T-helper 2 cell treated with Interferon-gamma antibody and Interleukin-4, amounts not matched to agents 5 μg/mL and 100 μg/mL, for 36 hours (primary cell): ENCODE measurements at regions not wholly inside any gene's neighbourhood (a gene's known extent, or its start where the extent isn't known, plus 50 kb on each side); places are given as distances from the start of the nearest gene placed in this dataset.
"Not testable (repeated sequence)": the region's sequence is repeated elsewhere in the genome, so short reads cannot be mapped to it uniquely, and the experiment has no call there.

Experiments
- DNase-seq: peaks from one replicate; pipeline ENCODE4 v3.0.0; 2021; ENCODE audit warnings: low spot score
- H3K27ac Mint-ChIP-seq: one replicate; pipeline ENCODE4 v1.8.0; 2021; ENCODE audit warnings: mild to moderate bottlenecking, mixed read lengths
- H3K27me3 Mint-ChIP-seq: one replicate; pipeline ENCODE4 v1.8.0; 2021; ENCODE audit warnings: low read depth, mixed read lengths
- H3K36me3 Mint-ChIP-seq: one replicate; pipeline ENCODE4 v1.8.0; 2021; ENCODE audit warnings: low read depth, mixed read lengths
- H3K4me1 Mint-ChIP-seq: one replicate; pipeline ENCODE4 v1.8.0; 2021; ENCODE audit warnings: low read depth, mixed read lengths
- H3K4me3 Mint-ChIP-seq: one replicate; pipeline ENCODE4 v1.8.0; 2022; ENCODE audit warnings: mild to moderate bottlenecking, moderate library complexity, mixed read lengths
- H3K9me3 Mint-ChIP-seq: one replicate; pipeline ENCODE4 v1.8.0; 2021; ENCODE audit warnings: mixed read lengths

DNA sequence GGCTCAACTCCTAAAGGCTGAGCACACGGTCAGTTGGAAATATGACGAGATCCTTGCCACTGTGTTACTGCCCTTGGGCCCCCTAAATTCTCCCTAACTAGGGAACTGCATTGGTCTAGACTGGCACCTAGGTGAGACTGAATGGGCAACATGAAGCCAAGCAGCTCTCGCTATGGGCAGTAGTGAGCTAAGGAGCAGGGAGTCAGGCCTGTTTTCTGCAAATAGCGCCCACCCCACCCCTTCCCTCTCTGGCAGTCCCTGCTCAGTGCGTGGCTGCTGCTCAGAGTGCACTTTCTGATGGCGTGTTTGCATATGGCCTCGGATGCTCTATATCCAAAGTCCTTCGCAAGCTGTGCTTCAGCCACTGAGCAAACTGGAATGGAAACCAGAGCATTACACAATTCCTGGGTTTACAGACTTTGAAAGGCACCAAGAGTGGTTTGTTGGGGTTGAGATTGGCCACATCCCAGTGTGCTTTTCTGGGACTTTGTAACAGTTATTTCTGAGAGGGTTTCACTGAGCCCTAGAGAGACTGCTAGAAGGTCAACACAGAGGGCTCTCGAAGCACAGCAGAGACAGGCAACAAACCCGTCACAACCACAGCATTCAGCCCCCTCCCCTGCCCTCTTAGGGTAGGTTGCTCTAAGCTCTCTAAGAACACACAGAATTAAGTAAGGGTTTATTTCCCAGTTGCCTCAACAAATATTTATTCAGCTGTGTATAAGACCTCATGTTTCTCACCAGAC is 419.9 kb downstream of the STK39 start:
- Mint-ChIP-seq H3K4me1 (no peaks in the 10 kb centered on the region), H3K27me3 (no peaks in the 10 kb centered on the region), H3K9me3 (no peaks in the 10 kb centered on the region), H3K36me3 (no peaks in the 10 kb centered on the region), H3K4me3 (no peak overlapping the region), H3K27ac (no peak overlapping the region)
- no peak for DNase-seq

DNA sequence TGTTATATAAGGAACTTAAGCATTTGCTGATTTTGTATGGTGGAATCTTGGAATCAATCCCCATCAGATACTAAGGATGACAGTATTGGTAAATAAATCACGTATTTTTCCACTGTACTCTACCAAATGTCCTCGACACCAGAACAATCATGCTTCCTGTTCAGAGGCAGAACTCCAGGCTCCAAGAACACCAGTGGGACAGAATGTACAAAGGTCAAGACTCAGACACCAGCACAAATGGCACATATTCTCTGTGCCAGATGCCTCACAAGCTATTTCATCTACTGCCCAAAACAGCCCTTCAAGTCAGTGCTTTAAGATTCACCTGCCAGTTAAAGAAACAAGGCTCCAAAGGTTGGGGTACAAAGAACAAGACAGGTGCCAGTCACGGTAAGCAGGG is 420.5 kb downstream of the STK39 start:
- H3K27ac Mint-ChIP-seq: no peak overlapping the region
- H3K27me3 Mint-ChIP-seq: no peaks in the 10 kb centered on the region
- no peak for DNase-seq
- no peaks in the 10 kb centered on the region for H3K9me3 Mint-ChIP-seq
- no peak overlapping the region for H3K4me3 Mint-ChIP-seq
- no peaks in the 10 kb centered on the region for H3K36me3 Mint-ChIP-seq
- no peaks in the 10 kb centered on the region for H3K4me1 Mint-ChIP-seq

DNA sequence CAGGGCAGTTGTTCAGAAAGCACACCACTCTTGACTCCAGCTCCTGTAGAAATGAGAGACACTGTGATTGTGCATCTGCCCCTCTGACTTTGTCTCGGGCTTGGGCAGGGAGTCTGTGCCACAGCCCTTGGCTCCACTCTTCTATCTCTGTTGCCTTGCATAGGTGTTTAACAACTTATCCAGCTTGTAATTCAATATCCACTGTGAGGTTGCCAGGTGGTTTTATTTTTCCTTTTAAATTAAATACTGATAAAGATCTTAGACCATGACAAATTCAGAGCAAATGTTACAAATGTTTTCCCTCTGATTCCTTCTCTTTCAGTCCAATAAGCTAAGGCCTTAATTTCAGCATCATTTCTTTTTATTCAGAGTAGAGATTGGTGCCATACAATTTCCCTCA is 421.7 kb downstream of the STK39 start:
- H3K9me3 Mint-ChIP-seq: no peaks in the 10 kb centered on the region
- H3K4me3 Mint-ChIP-seq: no peak overlapping the region
- no peaks in the 10 kb centered on the region for H3K27me3 Mint-ChIP-seq
- no peaks in the 10 kb centered on the region for H3K4me1 Mint-ChIP-seq
- no peak for DNase-seq
- no peak overlapping the region for H3K27ac Mint-ChIP-seq
- H3K36me3 Mint-ChIP-seq: no peaks in the 10 kb centered on the region

DNA sequence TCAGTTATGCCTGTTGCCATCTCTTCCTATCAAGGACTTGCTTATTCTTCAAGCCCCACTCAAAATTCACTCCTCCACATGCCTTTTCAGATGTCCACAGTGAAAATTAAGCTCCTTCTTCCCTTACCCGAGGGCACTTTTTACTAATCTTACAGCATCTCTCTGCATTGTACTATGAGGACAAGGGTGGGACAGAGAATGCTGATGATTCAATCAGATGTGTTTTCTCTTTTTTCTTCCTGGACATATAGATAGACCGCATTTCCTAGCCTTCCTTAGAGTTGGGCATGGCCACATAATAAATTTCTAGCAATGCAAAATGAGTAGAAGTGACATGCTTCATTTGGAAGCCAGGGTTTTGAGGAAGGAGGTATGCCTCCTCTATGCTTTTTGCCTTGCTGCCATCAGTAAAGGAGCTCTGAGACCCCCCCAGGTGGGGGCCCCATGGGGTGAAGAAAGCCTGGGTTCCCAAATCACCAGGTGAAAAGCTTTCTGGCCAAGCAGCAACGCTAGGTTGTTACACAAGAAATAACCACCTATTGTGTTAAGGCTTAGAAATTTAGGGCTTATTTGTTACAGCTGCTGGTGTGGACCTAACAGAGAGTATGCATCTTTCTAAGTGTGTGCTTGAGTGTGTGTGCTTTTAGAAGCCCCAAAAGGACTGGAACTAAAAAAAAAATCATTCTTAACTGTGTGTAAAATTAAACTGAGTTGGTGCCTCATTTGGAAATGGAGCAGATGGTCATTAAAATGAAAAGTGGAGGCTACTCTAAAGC is 424.5 kb downstream of the STK39 start:
- Mint-ChIP-seq H3K36me3 (no peaks in the 10 kb centered on the region), H3K4me1 (no peaks in the 10 kb centered on the region), H3K4me3 (no peak overlapping the region), H3K27ac (no peak overlapping the region), H3K9me3 (no peaks in the 10 kb centered on the region), H3K27me3 (no peaks in the 10 kb centered on the region)
- DNase-seq: no peak

DNA sequence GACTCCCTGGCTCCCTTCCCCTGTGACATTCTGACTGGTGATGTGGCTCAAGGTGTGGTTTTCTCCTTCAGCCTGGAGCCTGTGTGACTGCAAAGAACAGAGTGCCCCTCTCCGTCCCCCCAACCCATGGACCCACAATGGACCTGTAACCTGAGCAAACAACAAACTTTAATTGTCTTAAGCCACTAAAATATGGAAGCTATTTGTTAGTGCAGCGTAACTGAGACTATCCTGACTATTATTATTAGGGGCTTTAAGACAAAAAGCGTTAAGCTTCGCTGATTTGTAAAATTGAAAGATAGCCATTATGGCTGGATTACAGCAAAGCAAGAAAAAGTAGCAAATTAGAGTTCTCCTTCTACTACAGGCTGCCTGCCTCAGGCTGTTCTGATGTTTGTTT is 426.9 kb downstream of the STK39 start:
- H3K27me3 Mint-ChIP-seq: peaks cover 3% of the 10 kb centered on the region
- no peaks in the 10 kb centered on the region for H3K36me3 Mint-ChIP-seq
- no peak for DNase-seq
- no peak overlapping the region for H3K27ac Mint-ChIP-seq
- H3K4me1 Mint-ChIP-seq: no peaks in the 10 kb centered on the region
- no peaks in the 10 kb centered on the region for H3K9me3 Mint-ChIP-seq
- H3K4me3 Mint-ChIP-seq: no peak overlapping the region

DNA sequence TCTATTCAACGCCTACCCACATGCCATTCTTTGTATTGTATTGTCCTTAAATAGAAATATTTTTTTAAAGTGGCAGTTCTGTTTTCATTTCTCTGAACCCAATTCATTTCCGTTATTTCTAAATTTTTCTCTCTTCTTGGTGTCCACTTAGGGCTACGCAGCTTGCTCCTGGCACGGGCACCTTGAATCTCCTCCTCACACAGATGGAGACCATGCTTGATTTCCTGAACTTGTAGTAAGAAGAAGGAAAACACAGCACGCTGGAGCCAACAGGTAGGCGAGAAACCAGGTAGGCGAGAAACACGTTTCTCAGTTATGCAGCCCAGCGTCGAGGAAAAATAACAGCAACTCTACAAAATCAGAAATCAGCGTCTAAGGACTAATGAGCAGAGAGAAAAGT is 428.9 kb downstream of the STK39 start:
- H3K4me1 Mint-ChIP-seq: no peaks in the 10 kb centered on the region
- no peak overlapping the region for H3K27ac Mint-ChIP-seq
- H3K27me3 Mint-ChIP-seq: peaks cover 3% of the 10 kb centered on the region
- no peak overlapping the region for H3K4me3 Mint-ChIP-seq
- no peaks in the 10 kb centered on the region for H3K9me3 Mint-ChIP-seq
- no peak for DNase-seq
- H3K36me3 Mint-ChIP-seq: no peaks in the 10 kb centered on the region

DNA sequence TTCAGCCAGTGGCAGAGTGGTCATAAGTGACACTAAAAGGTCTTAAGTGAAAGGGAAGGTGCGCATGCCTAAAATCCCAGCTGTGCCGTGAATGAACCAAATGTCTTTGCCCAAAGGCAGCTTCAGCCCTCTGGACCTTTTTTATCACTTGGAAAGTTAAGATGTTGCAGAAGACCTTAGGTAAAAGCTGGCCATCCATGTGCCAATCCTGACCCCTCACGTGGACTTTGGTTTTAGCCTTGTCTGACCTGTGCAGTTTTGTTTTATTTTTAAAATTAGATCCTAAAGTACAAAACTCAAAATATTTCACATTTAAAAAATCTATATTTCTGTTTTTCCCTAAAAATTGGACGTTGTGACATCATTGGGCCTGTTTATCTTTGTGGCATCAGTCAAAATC is 429.5 kb downstream of the STK39 start:
- H3K27me3 Mint-ChIP-seq: peaks cover 3% of the 10 kb centered on the region

DNA sequence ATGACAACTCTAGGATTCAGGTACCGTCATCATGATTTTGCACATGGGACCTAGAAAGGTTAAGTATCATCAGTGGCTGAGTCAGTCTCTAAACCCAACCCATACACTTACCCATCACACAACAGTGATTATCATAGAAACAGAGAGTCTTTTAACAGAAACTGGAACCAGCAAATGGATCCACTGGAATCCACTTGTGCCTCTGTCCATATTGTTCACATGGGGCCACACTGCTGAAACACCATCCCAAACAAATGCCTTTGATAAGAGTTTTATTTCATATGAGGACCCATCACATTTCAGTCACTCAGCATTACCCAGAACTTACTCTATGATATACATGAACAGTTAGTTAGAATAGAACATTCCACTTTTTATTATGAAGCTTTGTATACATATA is 430.0 kb downstream of the STK39 start:
- H3K27ac Mint-ChIP-seq: no peak overlapping the region
- H3K4me3 Mint-ChIP-seq: no peak overlapping the region
- H3K4me1 Mint-ChIP-seq: no peaks in the 10 kb centered on the region
- H3K27me3 Mint-ChIP-seq: peaks cover 3% of the 10 kb centered on the region
- H3K36me3 Mint-ChIP-seq: no peaks in the 10 kb centered on the region
- no peak for DNase-seq
- H3K9me3 Mint-ChIP-seq: no peaks in the 10 kb centered on the region

More for the DNA sequence above, 429.5 kb downstream of the STK39 start:
- H3K4me1 Mint-ChIP-seq: no peaks in the 10 kb centered on the region
- H3K27ac Mint-ChIP-seq: no peak overlapping the region
- no peaks in the 10 kb centered on the region for H3K9me3 Mint-ChIP-seq
- H3K4me3 Mint-ChIP-seq: no peak overlapping the region
- no peak for DNase-seq
- H3K36me3 Mint-ChIP-seq: no peaks in the 10 kb centered on the region

DNA sequence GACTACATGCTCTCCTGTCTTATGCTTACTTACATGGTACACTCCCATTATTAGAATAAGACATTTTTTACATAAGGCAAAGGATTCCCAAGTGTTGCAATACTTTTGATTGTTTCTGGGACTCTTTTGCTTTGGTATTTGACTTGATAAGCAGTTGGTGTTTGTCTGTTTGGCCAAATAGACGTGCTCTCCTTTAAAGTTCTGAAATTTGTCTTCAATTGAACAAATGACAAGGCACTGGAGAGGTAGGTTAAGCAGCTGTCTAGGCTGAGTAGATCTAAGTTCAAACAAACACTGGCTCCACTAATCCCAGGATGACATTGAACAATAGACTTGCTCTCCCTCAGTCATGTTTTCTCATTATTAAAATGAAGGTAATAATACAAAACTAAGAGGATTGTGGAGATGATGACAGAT is 430.5 kb downstream of the STK39 start:
- Mint-ChIP-seq H3K36me3 (no peaks in the 10 kb centered on the region), H3K9me3 (no peaks in the 10 kb centered on the region), H3K27ac (no peak overlapping the region), H3K4me3 (no peak overlapping the region), H3K4me1 (no peaks in the 10 kb centered on the region), H3K27me3 (peaks cover 3% of the 10 kb centered on the region)
- DNase-seq: no peak

DNA sequence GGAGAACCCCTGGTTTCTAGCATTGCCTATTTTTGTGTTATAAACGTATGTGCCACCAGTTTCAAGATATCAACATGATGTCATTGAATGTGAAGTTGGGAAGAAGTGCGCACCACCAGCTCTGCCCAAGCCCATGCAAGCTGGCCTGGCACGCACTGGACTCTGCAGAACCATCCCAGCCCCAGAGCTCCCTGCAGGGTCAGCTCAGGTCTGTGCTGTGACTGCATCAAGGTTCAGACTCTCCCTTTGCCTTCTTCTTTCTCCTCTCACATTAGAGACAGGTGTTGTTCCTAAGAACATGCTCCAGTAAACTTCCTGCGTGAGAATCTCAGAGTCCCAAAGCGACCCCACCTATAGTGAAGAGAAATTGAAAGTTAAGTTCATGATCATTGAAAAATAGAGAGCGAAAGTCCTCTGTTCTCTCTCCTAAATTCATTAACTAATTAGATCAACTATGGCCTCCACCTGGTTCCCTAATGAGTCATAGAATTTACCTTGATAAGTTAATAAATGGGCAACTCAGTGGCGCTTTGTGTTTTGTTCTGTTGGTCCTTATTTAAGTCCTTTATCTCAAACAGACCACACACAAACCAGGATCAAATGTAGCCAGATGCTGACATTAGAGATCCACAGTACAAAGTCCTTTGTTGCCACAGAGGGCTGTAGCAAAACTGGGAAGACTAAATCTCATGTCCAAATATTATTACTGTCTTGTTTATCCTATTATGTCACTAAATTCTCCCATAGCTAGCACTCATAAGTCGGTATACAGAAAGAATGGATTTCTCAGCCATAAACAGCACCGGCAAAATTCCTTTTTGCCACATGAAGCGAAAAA is 432.3 kb downstream of the STK39 start:
- DNase-seq: no peak
- Mint-ChIP-seq H3K9me3 (no peaks in the 10 kb centered on the region), H3K27ac (no peak overlapping the region), H3K4me1 (no peaks in the 10 kb centered on the region), H3K27me3 (peaks cover 3% of the 10 kb centered on the region), H3K4me3 (no peak overlapping the region), H3K36me3 (no peaks in the 10 kb centered on the region)

DNA sequence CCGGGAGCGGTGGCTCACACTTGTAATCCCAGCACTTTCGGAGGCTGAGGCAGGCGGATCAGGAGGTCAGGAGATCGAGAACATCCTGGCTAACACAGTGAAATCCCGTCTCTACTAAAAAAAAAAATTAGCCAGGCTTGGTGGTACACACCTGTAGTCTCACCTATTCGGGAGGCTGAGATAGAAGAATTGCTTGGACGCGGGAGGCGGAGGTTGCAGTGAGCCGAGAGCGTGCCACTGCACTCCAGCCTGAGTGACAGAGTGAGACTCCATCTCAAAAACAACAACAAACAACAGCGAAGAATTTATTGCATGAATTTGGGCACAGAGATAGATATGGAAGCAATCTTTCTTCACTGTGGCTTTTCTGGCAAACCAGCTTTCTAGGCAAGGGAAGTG is 432.9 kb downstream of the STK39 start:
- not testable (repeated sequence) for H3K4me1 Mint-ChIP-seq, H3K9me3 Mint-ChIP-seq, H3K27ac Mint-ChIP-seq, H3K4me3 Mint-ChIP-seq, H3K27me3 Mint-ChIP-seq, DNase-seq, H3K36me3 Mint-ChIP-seq

DNA sequence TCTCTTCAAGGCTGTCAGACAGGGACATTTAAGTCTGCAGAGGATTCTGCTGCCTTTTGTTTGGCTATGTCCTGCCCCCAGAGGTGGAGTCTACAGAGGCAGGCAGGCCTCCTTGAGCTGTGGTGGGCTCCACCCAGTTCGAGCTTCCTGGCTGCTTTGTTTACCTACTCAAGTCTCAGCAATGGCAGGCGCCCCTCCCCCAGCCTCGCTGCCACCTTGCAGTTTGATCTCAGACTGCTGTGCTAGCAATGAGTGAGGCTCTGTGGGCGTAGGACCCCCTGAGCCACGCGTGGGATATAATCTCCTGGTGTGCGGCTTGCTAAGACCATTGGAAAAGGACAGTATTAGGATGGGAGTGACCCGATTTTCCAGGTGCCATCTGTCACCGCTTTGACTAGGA is 437.6 kb downstream of the STK39 start:
- not testable (repeated sequence) for H3K27ac Mint-ChIP-seq, H3K9me3 Mint-ChIP-seq, H3K4me3 Mint-ChIP-seq, H3K27me3 Mint-ChIP-seq, H3K4me1 Mint-ChIP-seq, H3K36me3 Mint-ChIP-seq, DNase-seq

DNA sequence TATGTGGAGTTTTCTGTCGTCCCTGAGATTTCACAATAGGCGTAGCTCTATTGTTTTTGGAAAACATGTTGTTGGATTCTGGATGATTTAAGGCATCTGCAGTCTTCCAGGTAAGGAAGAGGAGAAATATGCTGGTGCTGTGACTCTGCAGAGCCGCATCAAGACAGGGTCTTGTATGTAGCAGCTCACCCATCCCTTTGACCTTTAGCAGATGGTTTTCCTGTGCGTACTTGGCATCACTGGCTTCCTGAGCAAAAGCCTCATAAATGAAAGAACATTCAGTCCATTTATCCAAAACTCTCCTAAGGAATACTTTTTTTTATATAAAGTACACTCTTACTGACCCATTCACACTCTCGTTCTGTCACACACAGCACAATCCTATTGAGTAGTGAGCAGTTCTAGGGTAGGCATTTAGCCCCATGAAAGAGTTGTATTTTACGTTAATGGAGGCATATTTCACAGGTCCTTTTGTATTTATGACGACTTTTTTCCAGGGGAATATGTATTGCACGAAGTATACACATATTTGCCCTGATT is 443.9 kb downstream of the STK39 start:
- H3K4me3 Mint-ChIP-seq: no peak overlapping the region
- H3K27ac Mint-ChIP-seq: no peak overlapping the region
- H3K27me3 Mint-ChIP-seq: no peaks in the 10 kb centered on the region
- H3K9me3 Mint-ChIP-seq: no peaks in the 10 kb centered on the region
- DNase-seq: no peak
- H3K36me3 Mint-ChIP-seq: no peaks in the 10 kb centered on the region
- H3K4me1 Mint-ChIP-seq: no peaks in the 10 kb centered on the region
